Effector memory CD4-positive, alpha-beta T cell (primary cell): ENCODE measurements at regions not wholly inside any gene's neighbourhood (a gene's known extent, or its start where the extent isn't known, plus 50 kb on each side); places are given as distances from the start of the nearest gene placed in this dataset.

ENCODE experiments used
- DNase-seq, 3 donors: peaks; one replicate each; pipeline ENCODE4 v3.0.0-alpha.2; 2020
- H3K27ac ChIP-seq: 2 replicates; pipeline ENCODE4 v1.7.0; 2013; ENCODE audit warnings: mild to moderate bottlenecking, low read length, moderate library complexity; ENCODE audit not compliant: insufficient read depth, poor library complexity, severe bottlenecking
- H3K27me3 ChIP-seq: replicated peaks from 2 replicates; pipeline ENCODE4 v1.7.0; 2013; ENCODE audit warnings: mild to moderate bottlenecking, low read length; ENCODE audit not compliant: insufficient read depth, control insufficient read depth, poor library complexity, severe bottlenecking
- H3K36me3 ChIP-seq: 2 replicates; pipeline ENCODE4 v1.7.0; 2013; ENCODE audit warnings: mild to moderate bottlenecking, low read length, moderate library complexity; ENCODE audit not compliant: control insufficient read depth, insufficient read depth
- H3K4me1 ChIP-seq: 2 replicates; pipeline ENCODE4 v1.7.0; 2013; ENCODE audit warnings: low read length, mild to moderate bottlenecking; ENCODE audit not compliant: control insufficient read depth, insufficient read depth, poor library complexity, severe bottlenecking
- H3K4me3 ChIP-seq: 2 replicates; pipeline ENCODE4 v1.7.0; 2013; ENCODE audit warnings: low read length, low read depth, mild to moderate bottlenecking; ENCODE audit not compliant: insufficient read depth, poor library complexity, severe bottlenecking
- H3K9me3 ChIP-seq: 2 replicates; pipeline ENCODE4 v1.7.0; 2013; ENCODE audit warnings: mild to moderate bottlenecking, low read length, moderate library complexity; ENCODE audit not compliant: control insufficient read depth

- H3K27me3 ChIP-seq, result no peaks in the 10 kb centered on the region
- H3K4me1 ChIP-seq, result no peaks in the 10 kb centered on the region
- no peak for DNase-seq
Observed at GRCh38 chr3:197353001-197353866, 54.8 kb upstream of the DLG1 start.

GRCh38 chr3:197352382-197352781, 54.0 kb upstream of the DLG1 start:
- H3K36me3 ChIP-seq, result no peaks in the 10 kb centered on the region
- no peak for DNase-seq
- no peak overlapping the region for H3K4me3 ChIP-seq
- no peaks in the 10 kb centered on the region for H3K9me3 ChIP-seq
- no peaks in the 10 kb centered on the region for H3K4me1 ChIP-seq
- H3K27ac ChIP-seq, result no peak overlapping the region
- no peaks in the 10 kb centered on the region for H3K27me3 ChIP-seq

More at GRCh38 chr3:197353001-197353866, 54.8 kb upstream of the DLG1 start:
- Histone ChIP-seq H3K9me3 (no peaks in the 10 kb centered on the region), H3K27ac (no peak overlapping the region), H3K4me3 (no peak overlapping the region), H3K36me3 (no peaks in the 10 kb centered on the region)

- H3K4me3 ChIP-seq, result no peak overlapping the region
- no peaks in the 10 kb centered on the region for H3K4me1 ChIP-seq
- H3K9me3 ChIP-seq, result no peaks in the 10 kb centered on the region
- DNase-seq, result no peak
- no peaks in the 10 kb centered on the region for H3K27me3 ChIP-seq
- no peaks in the 10 kb centered on the region for H3K36me3 ChIP-seq
- no peak overlapping the region for H3K27ac ChIP-seq
Observed at GRCh38 chr3:197350446-197350845, 52.0 kb upstream of the DLG1 start.

GRCh38 chr3:197349368-197349767, 51.0 kb upstream of the DLG1 start:
- no peak for DNase-seq
- H3K4me1 ChIP-seq, result no peaks in the 10 kb centered on the region

More at GRCh38 chr3:197349368-197349767, 51.0 kb upstream of the DLG1 start:
- no peaks in the 10 kb centered on the region for H3K27me3 ChIP-seq
- no peak overlapping the region for H3K4me3 ChIP-seq
- no peaks in the 10 kb centered on the region for H3K9me3 ChIP-seq
- H3K27ac ChIP-seq, result no peak overlapping the region
- H3K36me3 ChIP-seq, result no peaks in the 10 kb centered on the region
